Anterior cingulate cortex (tissue), 58 donors: ENCODE measurements at regions not wholly inside any gene's neighbourhood (a gene's known extent, or its start where the extent isn't known, plus 50 kb on each side); places are given as distances from the start of the nearest gene placed in this dataset.
"Not testable (repeated sequence)": the region's sequence is repeated elsewhere in the genome, so short reads cannot be mapped to it uniquely, and the experiment has no call there.

ENCODE experiments used
- DNase-seq, 58 donors: peaks; one replicate each; lab custom pipeline; 2025; lab: John Stamatoyannopoulos, UW

DNA sequence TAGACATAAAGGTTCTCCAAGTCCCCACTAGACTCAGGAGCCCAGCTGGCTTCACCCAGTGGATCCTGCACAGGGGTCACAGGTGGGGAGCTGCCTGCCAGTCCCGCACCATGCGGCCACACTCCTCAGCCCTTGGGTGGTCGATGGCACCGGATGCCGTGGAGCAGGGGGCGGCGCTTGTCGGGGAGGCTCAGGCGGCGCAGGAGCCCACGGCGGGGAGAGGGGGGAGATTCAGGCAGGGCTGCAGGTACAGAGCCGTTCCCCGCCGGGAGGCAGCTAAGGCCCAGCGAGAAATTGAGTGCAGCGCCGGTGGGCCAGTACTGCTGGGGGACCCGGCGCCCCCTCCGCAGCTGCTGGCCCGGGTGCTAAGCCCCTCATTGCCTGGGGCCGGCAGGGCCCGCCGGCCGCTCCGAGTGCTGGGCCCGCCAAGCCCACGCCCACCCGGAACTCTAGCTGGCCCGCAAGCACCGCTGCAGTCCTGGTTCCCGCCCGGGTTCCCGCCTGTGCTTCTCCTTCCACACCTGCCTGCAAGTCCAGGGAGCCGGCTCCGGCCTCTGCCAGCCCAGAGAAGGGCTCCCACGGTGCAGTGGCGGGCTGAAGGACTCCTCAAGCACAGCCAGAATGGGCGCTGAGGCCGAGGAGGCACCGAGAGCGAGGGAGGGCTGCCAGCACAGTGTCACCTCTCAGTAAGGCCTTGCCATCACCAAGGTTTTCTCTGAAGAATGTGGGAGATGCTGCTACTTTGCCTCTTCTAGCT is 58.4 kb upstream of the PPP1R12A start:
- no peak for DNase-seq

DNA sequence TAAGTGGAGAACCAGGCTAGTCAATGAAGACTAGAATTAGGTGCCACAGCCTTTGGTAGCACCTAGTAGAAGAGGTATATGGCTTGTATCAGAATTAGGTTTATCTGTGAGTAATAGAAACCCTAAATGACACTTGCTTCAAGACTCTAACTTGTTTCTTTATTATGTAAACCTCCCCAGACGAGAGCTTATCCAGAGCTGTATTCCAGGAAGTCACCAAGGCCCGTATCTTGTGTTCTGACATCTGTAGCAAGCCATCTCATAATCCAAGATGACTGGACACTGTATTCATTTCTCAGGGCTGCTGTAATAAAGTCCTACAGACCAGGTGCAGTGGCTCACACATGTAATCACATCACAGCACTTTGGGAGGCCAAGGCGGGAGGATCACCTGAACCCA is 56.7 kb upstream of the PPP1R12A start:
- no peak for DNase-seq

DNA sequence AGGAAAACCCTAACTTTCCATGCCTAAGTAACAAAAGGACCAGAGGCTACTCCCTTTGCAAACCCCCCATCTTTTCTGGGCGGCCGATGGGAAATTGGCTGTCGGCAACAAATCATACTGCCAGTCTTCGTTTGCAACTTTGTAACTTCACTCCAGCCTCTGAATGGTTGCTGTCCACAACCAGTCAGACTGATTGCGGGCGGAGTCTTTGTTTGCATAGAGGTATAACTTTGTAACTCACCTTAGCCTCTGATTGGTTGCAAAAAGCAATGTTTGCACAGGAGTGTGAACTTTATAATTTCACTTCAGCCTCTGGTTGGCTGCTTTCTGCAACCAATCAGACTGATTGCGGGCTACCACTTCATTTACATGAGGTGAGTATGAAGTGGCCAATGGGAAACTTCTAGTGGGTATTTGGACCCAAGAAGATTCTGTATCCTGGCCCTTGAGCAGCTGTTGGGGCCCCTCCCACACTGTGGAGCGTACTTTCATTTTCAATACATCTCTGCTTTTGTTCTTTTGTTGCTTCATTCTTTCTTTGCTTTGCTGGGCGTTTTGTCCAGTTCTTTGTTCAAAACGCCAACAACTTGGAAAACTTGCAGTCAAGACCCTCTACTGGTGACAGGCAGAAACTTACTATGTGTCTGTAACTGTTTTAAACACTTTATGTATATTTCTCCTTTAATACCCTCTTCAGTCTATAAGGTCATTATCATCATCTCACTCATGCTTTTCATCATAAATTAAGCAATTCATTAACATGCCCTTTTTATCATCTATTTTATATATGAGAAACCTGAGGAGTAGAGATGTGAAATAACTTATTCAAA is 55.8 kb upstream of the PPP1R12A start:
- DNase-seq, result not testable (repeated sequence)

DNA sequence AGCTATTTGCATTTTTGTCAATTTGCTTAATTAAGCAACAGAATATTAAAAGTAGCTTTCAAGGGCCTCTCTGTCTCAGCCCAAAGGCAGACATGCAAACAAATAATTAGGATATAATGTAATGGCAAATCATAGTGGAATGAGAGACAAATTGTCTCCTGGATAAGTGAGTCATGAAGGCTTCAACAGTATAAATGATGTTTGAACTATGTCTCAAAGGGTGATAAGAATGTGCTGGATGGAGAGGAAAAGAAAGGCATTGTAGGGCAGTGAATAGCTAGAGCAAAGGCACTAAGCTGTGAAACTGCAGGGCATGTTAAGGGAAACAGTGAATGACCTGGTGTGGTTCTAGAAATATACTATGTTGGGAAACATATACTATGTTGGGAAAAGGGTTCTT is 53.5 kb upstream of the PPP1R12A start:
- no peak for DNase-seq

DNA sequence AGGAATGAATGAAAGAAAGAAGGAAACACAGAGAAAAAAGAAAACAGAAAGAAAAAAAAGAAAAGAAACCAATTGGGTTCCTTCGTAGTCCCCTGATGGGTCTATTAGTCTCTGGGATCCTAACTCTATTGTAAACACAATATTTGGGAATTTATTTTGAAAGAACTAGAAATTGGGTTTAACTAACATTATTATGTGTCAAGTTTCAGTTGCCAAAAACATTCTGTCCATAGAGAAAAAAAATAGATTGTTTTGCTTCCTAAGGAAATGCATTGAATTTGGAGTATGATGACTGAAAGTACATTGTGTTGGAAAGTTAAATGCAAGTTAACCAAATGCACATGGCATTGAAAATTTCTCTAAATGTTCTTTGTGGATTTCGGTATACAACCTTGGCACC is 52.8 kb upstream of the PPP1R12A start:
- DNase-seq, result no peak
